KMS-11 (cell line): ENCODE measurements at regions not wholly inside any gene's neighbourhood (a gene's known extent, or its start where the extent isn't known, plus 50 kb on each side); places are given as distances from the start of the nearest gene placed in this dataset.

ENCODE experiments used
- H2AFZ ChIP-seq: fragments of 200-600 bp; sonication (generic); 2 replicates; pipeline ENCODE4 v1.6.1; 2016; ENCODE audit warnings: antibody characterized with exemption, mixed run types, low read depth
- H3K27ac ChIP-seq: fragments of 200-600 bp; sonication (generic); 2 replicates; pipeline ENCODE4 v1.6.1; 2016; ENCODE audit warnings: mild to moderate bottlenecking, mixed run types
- H3K27me3 ChIP-seq: fragments of 200-600 bp; sonication (generic); 2 replicates; pipeline ENCODE4 v1.6.1; 2017; ENCODE audit warnings: mild to moderate bottlenecking, low read depth, mixed run types, moderate library complexity; ENCODE audit not compliant: insufficient read depth
- H3K36me3 ChIP-seq: fragments of 200-600 bp; sonication (generic); 2 replicates; pipeline ENCODE4 v1.6.1; 2017; ENCODE audit warnings: mild to moderate bottlenecking, mixed run types; ENCODE audit not compliant: insufficient read depth
- H3K4me1 ChIP-seq: fragments of 200-600 bp; sonication (generic); 2 replicates; pipeline ENCODE4 v1.6.1; 2016; ENCODE audit warnings: mild to moderate bottlenecking, low read depth, mixed run types; ENCODE audit not compliant: poor library complexity, severe bottlenecking
- H3K4me2 ChIP-seq: fragments of 200-600 bp; sonication (generic); 2 replicates; pipeline ENCODE4 v1.7.0; 2016; ENCODE audit warnings: mild to moderate bottlenecking, mixed run types
- H3K4me3 ChIP-seq: fragments of 200-600 bp; sonication (generic); IDR thresholded peaks from 2 replicates; pipeline ENCODE4 v1.6.1; 2017; ENCODE audit warnings: low read depth, low read length, mixed read lengths; ENCODE audit not compliant: insufficient read depth
- H3K79me2 ChIP-seq: fragments of 200-600 bp; sonication (generic); 2 replicates; pipeline ENCODE4 v1.6.1; 2016; ENCODE audit warnings: low read depth, mixed run types; ENCODE audit not compliant: insufficient read depth
- H3K9ac ChIP-seq: fragments of 200-600 bp; sonication (generic); 2 replicates; pipeline ENCODE4 v1.6.1; 2016; ENCODE audit warnings: mild to moderate bottlenecking, mixed run types
- H4K20me1 ChIP-seq: fragments of 200-600 bp; sonication (generic); 2 replicates; pipeline ENCODE4 v1.6.1; 2016; ENCODE audit warnings: mild to moderate bottlenecking, mixed run types; ENCODE audit not compliant: insufficient read depth
- CTCF ChIP-seq: fragments of 200-600 bp; sonication (generic); conservative IDR thresholded peaks from 2 replicates; pipeline ENCODE4 v1.6.1; 2017; ENCODE audit warnings: low read depth, mild to moderate bottlenecking, antibody characterized with exemption, low read length, moderate library complexity, mixed read lengths

- Histone ChIP-seq H3K9ac (no peak overlapping the region), H3K4me3 (no peak overlapping the region), H4K20me1 (no peaks in the 10 kb centered on the region), H3K27me3 (no peaks in the 10 kb centered on the region), H3K36me3 (no peaks in the 10 kb centered on the region), H2AFZ (no peak overlapping the region), H3K4me1 (peaks cover 11% of the 10 kb centered on the region), H3K4me2 (no peak overlapping the region), H3K79me2 (no peaks in the 10 kb centered on the region), H3K27ac (no peak overlapping the region)
- TF ChIP-seq CTCF = no peak
These were observed 155.2 kb upstream of the TLE3 start for GRCh38 chr15:70252951-70253320.

- TF ChIP-seq CTCF = no peak
- Histone ChIP-seq H3K79me2 (no peaks in the 10 kb centered on the region), H3K36me3 (no peaks in the 10 kb centered on the region), H3K4me2 (no peak overlapping the region), H2AFZ (no peak overlapping the region), H3K27ac (no peak overlapping the region), H3K9ac (no peak overlapping the region), H3K27me3 (no peaks in the 10 kb centered on the region), H4K20me1 (no peaks in the 10 kb centered on the region), H3K4me1 (peaks cover 14% of the 10 kb centered on the region), H3K4me3 (no peak overlapping the region)
These were observed 154.6 kb upstream of the TLE3 start for GRCh38 chr15:70252056-70252950.

- Histone ChIP-seq H3K27me3 (no peaks in the 10 kb centered on the region), H3K4me2 (no peak overlapping the region), H3K4me3 (no peak overlapping the region), H4K20me1 (no peaks in the 10 kb centered on the region), H3K36me3 (no peaks in the 10 kb centered on the region), H2AFZ (no peak overlapping the region), H3K9ac (no peak overlapping the region), H3K27ac (no peak overlapping the region), H3K79me2 (no peaks in the 10 kb centered on the region), H3K4me1 (peaks cover 14% of the 10 kb centered on the region)
- TF ChIP-seq CTCF = no peak
These were observed 153.7 kb upstream of the TLE3 start for GRCh38 chr15:70251246-70251990.

GRCh38 chr15:70250208-70251201, 152.8 kb upstream of the TLE3 start:
- Histone ChIP-seq H3K4me1 (peaks cover 21% of the 10 kb centered on the region), H3K27ac (no peak overlapping the region), H2AFZ (no peak overlapping the region), H4K20me1 (no peaks in the 10 kb centered on the region), H3K4me3 (no peak overlapping the region), H3K79me2 (no peaks in the 10 kb centered on the region), H3K9ac (no peak overlapping the region), H3K4me2 (no peak overlapping the region), H3K36me3 (no peaks in the 10 kb centered on the region), H3K27me3 (no peaks in the 10 kb centered on the region)
- TF ChIP-seq CTCF = no peak
